COLO829 (cell line): ENCODE measurements at regions not wholly inside any gene's neighbourhood (a gene's known extent, or its start where the extent isn't known, plus 50 kb on each side); places are given as distances from the start of the nearest gene placed in this dataset.

Experiments
- DNase-seq: peaks from one replicate; pipeline ENCODE4 v3.0.0; 2012; ENCODE audit warnings: low spot score

DNA sequence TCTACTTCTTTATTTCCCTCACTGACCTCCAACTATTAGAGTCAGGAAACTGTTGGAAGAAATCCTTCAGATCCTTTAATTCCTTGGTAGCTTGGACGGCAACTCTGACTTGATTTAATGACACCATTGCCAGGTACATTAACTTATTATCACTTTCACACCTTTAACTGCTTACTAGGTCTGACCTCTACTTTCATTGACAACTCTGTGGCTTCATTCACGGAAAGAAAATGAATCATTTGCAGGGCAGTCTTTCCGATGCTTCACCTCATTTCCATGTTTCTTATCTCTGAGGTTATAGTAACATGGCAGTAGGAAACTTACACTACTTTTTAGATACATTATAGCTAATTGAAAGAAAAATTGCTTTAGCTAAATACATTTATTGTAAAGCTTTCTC is 82.6 kb upstream of the PDGFD start:
- no peak for DNase-seq

DNA sequence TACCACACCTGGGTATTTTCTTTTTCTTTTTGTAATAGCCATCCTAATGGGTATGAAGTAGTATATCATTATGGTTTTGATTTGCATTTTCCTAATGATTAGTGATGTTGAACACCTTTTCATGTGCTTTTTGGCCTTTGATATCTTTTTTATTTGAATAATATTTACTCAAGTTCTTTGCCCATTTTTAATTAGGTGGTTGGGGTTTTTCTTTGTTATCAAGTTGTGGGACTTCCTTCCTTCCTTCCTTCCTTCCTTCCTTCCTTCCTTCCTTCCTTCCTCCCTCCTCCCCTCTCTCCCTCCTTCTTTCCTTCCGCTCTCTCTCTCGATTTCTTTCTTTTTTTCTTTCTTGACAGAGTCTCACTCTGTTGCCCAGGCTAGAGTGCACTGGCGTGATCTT is 75.0 kb upstream of the PDGFD start:
- no peak for DNase-seq

DNA sequence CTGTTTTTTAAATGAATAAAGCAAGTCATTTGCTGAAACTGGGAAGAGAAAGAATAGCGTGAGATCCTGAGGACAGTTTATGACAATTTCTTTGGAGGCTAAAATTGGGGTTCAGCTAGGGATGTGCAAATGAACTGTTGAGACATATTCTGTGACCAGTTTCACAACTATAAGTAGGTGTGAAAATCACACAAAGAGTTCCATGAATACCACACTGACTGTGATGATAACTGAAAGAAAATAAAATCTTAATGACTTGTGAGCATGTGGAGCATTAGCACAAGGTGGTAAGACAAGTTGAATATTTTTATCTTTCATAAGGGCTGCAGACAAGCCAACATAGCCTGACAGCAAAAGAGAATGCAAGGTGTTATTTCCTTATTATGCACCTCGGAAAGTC is 61.1 kb upstream of the PDGFD start:
- no peak for DNase-seq

DNA sequence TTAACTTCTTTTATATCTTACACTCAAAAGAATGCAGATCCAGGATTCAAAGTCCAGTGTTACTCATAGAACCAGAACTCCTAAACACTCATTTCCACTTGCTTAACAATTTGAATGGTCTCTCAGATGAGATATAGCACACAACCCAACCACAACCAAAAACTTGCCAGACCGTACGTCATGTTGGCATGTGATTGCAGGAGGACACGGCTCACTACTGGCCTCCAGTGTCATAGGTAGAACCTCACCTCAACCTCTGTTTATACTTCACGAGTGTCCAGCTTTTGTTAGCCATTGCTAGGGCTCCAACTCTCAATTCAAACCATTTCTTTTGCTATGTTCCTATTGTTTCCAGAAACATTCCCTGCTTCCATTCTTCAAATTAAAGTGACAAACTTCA is 58.5 kb upstream of the PDGFD start:
- DNase-seq, result no peak

DNA sequence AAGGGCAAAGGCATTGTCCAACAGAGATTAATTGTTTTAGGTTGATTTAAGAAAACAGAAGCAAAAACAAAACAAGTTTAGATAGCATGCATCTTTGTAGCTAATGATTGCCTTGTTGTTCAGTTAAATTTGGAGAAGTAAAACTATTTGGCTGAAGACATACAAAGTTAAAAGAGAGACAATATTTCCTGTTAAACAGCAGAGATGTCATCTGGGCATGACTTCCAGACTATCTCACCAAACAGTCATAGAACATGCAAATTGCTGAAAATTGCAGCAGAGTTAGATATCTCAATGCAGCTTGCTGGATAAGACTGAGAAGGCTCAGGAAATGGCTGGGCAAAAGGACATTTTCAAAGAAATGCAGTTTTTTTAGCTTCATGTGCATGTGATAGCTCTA is 57.5 kb upstream of the PDGFD start:
- no peak for DNase-seq

DNA sequence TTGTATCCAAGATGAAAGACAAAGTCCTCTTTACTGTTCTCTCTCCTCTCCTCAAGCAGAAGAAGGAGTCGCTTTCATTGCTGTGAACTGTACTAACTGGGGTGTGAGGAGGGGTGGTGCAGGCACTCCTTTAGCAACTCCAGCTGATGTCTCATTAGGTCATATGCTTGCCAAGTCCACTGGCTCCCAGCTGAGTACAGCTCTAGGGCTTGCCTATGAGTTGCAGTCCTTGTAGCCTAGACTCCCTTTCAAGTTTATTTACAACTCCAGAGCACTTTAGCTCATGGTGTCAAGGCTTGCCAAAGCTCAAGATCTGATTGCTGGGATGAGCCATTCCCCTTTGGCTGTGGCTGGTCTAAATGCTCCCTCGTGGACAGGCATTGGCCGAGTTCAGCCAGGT is 55.1 kb upstream of the PDGFD start:
- DNase-seq, result no peak

DNA sequence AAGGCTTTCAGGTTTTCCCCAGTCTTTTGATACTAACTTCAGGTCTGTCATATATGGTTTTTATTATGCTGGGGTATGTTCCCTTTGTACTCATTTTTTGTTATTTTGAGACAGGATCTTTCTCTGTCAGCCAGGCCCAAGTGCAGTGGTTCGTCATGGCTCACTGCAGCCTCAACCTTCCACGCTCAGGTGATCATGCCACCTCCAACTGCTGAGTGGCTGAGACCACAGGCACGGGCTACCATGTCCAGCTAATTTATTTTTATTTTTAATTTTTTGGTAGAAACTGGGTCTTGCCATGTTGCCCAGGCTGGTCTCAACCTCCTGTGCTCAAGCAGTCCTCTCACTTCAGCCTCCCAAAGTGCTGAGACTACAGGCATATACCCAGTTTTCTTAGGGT is 50.6 kb upstream of the PDGFD start:
- no peak for DNase-seq
